A673 (cell line): ENCODE measurements at regions not wholly inside any gene's neighbourhood (a gene's known extent, or its start where the extent isn't known, plus 50 kb on each side); places are given as distances from the start of the nearest gene placed in this dataset.

ENCODE experiments used
- BruUV-seq: library from RNA; stranded (reverse); fragments of 400-500 nt; replicated peaks from 2 replicates; lab custom pipeline; 2021; lab: Mats Ljungman, UMichigan
- CTCF ChIA-PET: fragments of 300-600 bp; sonication (Branson Sonifier 250); formaldehyde crosslinking; loops from one replicate; lab custom pipeline; 2022; ENCODE audit warnings: antibody characterized with exemption; lab: Charles Lee
- POLR2A ChIA-PET: fragments of 300-600 bp; sonication (Branson Sonifier 250); formaldehyde crosslinking; loops from one replicate; lab custom pipeline; 2022; ENCODE audit warnings: antibody characterized with exemption; ENCODE audit not compliant: low non-redundant PET; lab: Charles Lee
- DNase-seq: peaks from one replicate; pipeline ENCODE4 v3.0.0-alpha.2; 2015; ENCODE audit warnings: low spot score
- H3K27ac ChIP-seq: fragments of 200-600 bp; sonication (generic); 2 replicates; pipeline ENCODE4 v1.5.1; 2016; ENCODE audit warnings: mixed run types, low read depth, mild to moderate bottlenecking, mixed read lengths, antibody characterized with exemption, low read length; ENCODE audit not compliant: poor library complexity, severe bottlenecking
- H3K27me3 ChIP-seq: fragments of 200-600 bp; sonication (generic); replicated peaks from 2 replicates; pipeline ENCODE4 v1.6.1; 2017; ENCODE audit warnings: mixed run types, low read depth, mild to moderate bottlenecking, mixed read lengths, antibody characterized with exemption, low read length; ENCODE audit not compliant: insufficient read depth, poor library complexity
- H3K36me3 ChIP-seq: fragments of 200-600 bp; sonication (generic); 2 replicates; pipeline ENCODE4 v1.6.1; 2016; ENCODE audit warnings: mixed run types, mild to moderate bottlenecking, mixed read lengths, antibody characterized with exemption, low read length; ENCODE audit not compliant: insufficient read depth, poor library complexity, severe bottlenecking
- H3K4me1 ChIP-seq: fragments of 200-600 bp; sonication (generic); 2 replicates; pipeline ENCODE4 v1.6.1; 2017; ENCODE audit warnings: mixed run types, mild to moderate bottlenecking, mixed read lengths, antibody characterized with exemption, low read length; ENCODE audit not compliant: insufficient read depth, poor library complexity, severe bottlenecking
- H3K4me3 ChIP-seq: fragments of 200-600 bp; sonication (generic); 2 replicates; pipeline ENCODE4 v1.5.1; 2016; ENCODE audit warnings: low read depth, mixed run types, mild to moderate bottlenecking, mixed read lengths, low read length; ENCODE audit not compliant: poor library complexity, severe bottlenecking
- H3K9me3 ChIP-seq: fragments of 200-600 bp; sonication (generic); 2 replicates; pipeline ENCODE4 v1.6.1; 2016; ENCODE audit warnings: mixed run types, low read depth, mild to moderate bottlenecking, mixed read lengths, antibody characterized with exemption, low read length; ENCODE audit not compliant: poor library complexity, severe bottlenecking
- CTCF ChIP-seq: fragments of 300-800, 200-600 bp; sonication (generic); conservative IDR thresholded peaks from 2 replicates; pipeline ENCODE4 v1.5.1; 2017; ENCODE audit warnings: low read depth, mild to moderate bottlenecking, antibody characterized with exemption, low read length, moderate library complexity, mixed read lengths
- EZH2 ChIP-seq: fragments of 200-600 bp; sonication (generic); IDR thresholded peaks from 2 replicates; pipeline ENCODE4 v1.6.1; 2017; ENCODE audit warnings: borderline replicate concordance, low read depth, mild to moderate bottlenecking, mixed read lengths, antibody characterized with exemption, low read length; ENCODE audit not compliant: poor library complexity, severe bottlenecking
- intact Hi-C: fragments of 100-400 bp; cut with micrococcal nuclease; formaldehyde crosslinking; loops from one replicate; pipeline ENCODE4 v1.10.0; 2022; ENCODE audit not compliant: unreplicated experiment

GRCh38 chr5:99020698-99021048, 91.9 kb upstream of the CHD1 start:
- intact Hi-C loops, result no loop called here
- no peak for TF ChIP-seq EZH2
- no peak for TF ChIP-seq CTCF
- no TSS peak for BruUV-seq
- H3K9me3 ChIP-seq, result no peaks in the 10 kb centered on the region
- ChIA-PET POLR2A (interaction anchor here (0.6 kb wide), 1 partner anchor 8 kb away, joined by 3 read pairs; no protein-coding TSS in a partner anchor), CTCF (no interaction called here)
- H3K4me1 ChIP-seq, result peaks cover 22% of the 10 kb centered on the region
- peak overlapping the region; percentile 79 for H3K27ac ChIP-seq
- H3K4me3 ChIP-seq, result no peak overlapping the region
- no peaks in the 10 kb centered on the region for H3K36me3 ChIP-seq
- DNase-seq, result no peak
- H3K27me3 ChIP-seq, result no peaks in the 10 kb centered on the region

- H3K36me3 ChIP-seq, result no peaks in the 10 kb centered on the region
- POLR2A ChIA-PET, result interaction anchor here (0.6 kb wide), 1 partner anchor 9 kb away, joined by 3 read pairs; no protein-coding TSS in a partner anchor
- no peaks in the 10 kb centered on the region for H3K27me3 ChIP-seq
- H3K9me3 ChIP-seq, result no peaks in the 10 kb centered on the region
- peak overlapping the region; percentile 79 for H3K27ac ChIP-seq
- peaks cover 22% of the 10 kb centered on the region for H3K4me1 ChIP-seq
- CTCF ChIA-PET, result interaction anchor here (0.6 kb wide), 1 partner anchor 251 kb away, joined by 3 read pairs; no protein-coding TSS in a partner anchor
- intact Hi-C loops, result no loop called here
- H3K4me3 ChIP-seq, result no peak overlapping the region
- DNase-seq, result peak; percentile 94
- TF ChIP-seq CTCF (no peak), EZH2 (no peak)
- TSS peak; percentile 93 for BruUV-seq
Observed at GRCh38 chr5:99019812-99020697, 91.2 kb upstream of the CHD1 start.

- POLR2A ChIA-PET, result no interaction called here
- TF ChIP-seq EZH2, result no peak
- TF ChIP-seq CTCF, result no peak
- no peaks in the 10 kb centered on the region for H3K27me3 ChIP-seq
- intact Hi-C loops, result no loop called here
- DNase-seq, result no peak
- H3K4me1 ChIP-seq, result peaks cover 22% of the 10 kb centered on the region
- CTCF ChIA-PET, result no interaction called here
- BruUV-seq, result no TSS peak
- H3K9me3 ChIP-seq, result no peaks in the 10 kb centered on the region
- H3K27ac ChIP-seq, result peak overlapping the region; percentile 79
- no peaks in the 10 kb centered on the region for H3K36me3 ChIP-seq
- no peak overlapping the region for H3K4me3 ChIP-seq
Observed at GRCh38 chr5:99019254-99019653, 90.4 kb upstream of the CHD1 start.
